Prostate gland (tissue), 2 donors: ENCODE measurements at regions not wholly inside any gene's neighbourhood (a gene's known extent, or its start where the extent isn't known, plus 50 kb on each side); places are given as distances from the start of the nearest gene placed in this dataset.

Experiments used
- POLR2A ChIP-seq: fragments of 450-650 bp; IDR thresholded peaks from one replicate; pipeline ENCODE4 v1.6.1; 2016; ENCODE audit warnings: antibody characterized with exemption, mild to moderate bottlenecking
- POLR2AphosphoS5 ChIP-seq: sonication (generic); formaldehyde crosslinking; IDR thresholded peaks from one replicate; pipeline ENCODE4 v1.6.1; 2017; ENCODE audit warnings: antibody characterized with exemption
- TF ChIP-seq, protein P1 (sequence below), 4 experiments: fragments of 200-600 bp in 2 of 4; fragments of 450-650 bp in 2 of 4; sonication (generic) in 2 of 4; IDR thresholded peaks; 1 replicate in 3 of 4; 2 replicates in 1 of 4; pipeline ENCODE4 v1.5.1; 2016 to 2019; ENCODE audit warnings: antibody characterized with exemption in 4 of 4, mild to moderate bottlenecking in 2 of 4, moderate library complexity in 2 of 4

DNA sequence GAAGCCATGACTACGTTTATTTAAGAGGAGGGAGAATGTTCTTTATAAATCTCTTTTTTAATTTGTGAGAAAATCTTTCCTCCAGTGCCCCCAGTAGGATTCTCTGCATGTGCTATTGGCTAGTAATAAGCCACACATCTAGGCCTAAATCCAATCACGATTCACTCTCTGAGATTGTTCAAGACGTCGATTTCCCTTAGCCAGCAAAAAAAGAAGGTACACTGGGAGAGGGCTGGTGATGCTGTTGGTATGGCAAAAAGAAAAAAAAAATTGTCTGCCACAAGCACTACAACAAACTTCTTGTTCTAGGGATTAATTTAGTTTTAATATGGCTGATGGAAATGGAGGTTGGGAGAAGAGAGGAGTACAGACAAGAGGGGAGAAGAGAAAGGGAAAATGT is 130.5 kb upstream of the MROH9 start:
- TF ChIP-seq, protein P1, sequence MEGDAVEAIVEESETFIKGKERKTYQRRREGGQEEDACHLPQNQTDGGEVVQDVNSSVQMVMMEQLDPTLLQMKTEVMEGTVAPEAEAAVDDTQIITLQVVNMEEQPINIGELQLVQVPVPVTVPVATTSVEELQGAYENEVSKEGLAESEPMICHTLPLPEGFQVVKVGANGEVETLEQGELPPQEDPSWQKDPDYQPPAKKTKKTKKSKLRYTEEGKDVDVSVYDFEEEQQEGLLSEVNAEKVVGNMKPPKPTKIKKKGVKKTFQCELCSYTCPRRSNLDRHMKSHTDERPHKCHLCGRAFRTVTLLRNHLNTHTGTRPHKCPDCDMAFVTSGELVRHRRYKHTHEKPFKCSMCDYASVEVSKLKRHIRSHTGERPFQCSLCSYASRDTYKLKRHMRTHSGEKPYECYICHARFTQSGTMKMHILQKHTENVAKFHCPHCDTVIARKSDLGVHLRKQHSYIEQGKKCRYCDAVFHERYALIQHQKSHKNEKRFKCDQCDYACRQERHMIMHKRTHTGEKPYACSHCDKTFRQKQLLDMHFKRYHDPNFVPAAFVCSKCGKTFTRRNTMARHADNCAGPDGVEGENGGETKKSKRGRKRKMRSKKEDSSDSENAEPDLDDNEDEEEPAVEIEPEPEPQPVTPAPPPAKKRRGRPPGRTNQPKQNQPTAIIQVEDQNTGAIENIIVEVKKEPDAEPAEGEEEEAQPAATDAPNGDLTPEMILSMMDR (IDR thresholded peaks at IDR 0.05): no peak
- TF ChIP-seq POLR2A: no peak
- no peak for TF ChIP-seq POLR2AphosphoS5
